HL-60 (cell line): ENCODE measurements at regions not wholly inside any gene's neighbourhood (a gene's known extent, or its start where the extent isn't known, plus 50 kb on each side); places are given as distances from the start of the nearest gene placed in this dataset.

Source experiments
- CTCF ChIP-seq: IDR thresholded peaks from one replicate; pipeline ENCODE4 v1.5.1; 2011; ENCODE audit warnings: low read length, control low read depth, inconsistent platforms; ENCODE audit not compliant: insufficient read depth
- GABPA ChIP-seq: IDR thresholded peaks from 2 replicates; pipeline ENCODE4 v1.6.1; 2012; ENCODE audit warnings: low read depth
- SPI1 ChIP-seq: IDR thresholded peaks from 2 replicates; pipeline ENCODE4 v1.6.1; 2012; ENCODE audit warnings: low read depth, mild to moderate bottlenecking, borderline replicate concordance
- TF ChIP-seq, protein P1 (sequence below): IDR thresholded peaks from 2 replicates; pipeline ENCODE4 v1.6.1; 2012; ENCODE audit warnings: low read depth; ENCODE audit not compliant: insufficient replicate concordance

GRCh38 chr9:73411494-73411893 lies 259.8 kb downstream of the ANXA1 start:
- TF ChIP-seq CTCF (no peak), GABPA (no peak), SPI1 (no peak)
- TF ChIP-seq, protein P1, sequence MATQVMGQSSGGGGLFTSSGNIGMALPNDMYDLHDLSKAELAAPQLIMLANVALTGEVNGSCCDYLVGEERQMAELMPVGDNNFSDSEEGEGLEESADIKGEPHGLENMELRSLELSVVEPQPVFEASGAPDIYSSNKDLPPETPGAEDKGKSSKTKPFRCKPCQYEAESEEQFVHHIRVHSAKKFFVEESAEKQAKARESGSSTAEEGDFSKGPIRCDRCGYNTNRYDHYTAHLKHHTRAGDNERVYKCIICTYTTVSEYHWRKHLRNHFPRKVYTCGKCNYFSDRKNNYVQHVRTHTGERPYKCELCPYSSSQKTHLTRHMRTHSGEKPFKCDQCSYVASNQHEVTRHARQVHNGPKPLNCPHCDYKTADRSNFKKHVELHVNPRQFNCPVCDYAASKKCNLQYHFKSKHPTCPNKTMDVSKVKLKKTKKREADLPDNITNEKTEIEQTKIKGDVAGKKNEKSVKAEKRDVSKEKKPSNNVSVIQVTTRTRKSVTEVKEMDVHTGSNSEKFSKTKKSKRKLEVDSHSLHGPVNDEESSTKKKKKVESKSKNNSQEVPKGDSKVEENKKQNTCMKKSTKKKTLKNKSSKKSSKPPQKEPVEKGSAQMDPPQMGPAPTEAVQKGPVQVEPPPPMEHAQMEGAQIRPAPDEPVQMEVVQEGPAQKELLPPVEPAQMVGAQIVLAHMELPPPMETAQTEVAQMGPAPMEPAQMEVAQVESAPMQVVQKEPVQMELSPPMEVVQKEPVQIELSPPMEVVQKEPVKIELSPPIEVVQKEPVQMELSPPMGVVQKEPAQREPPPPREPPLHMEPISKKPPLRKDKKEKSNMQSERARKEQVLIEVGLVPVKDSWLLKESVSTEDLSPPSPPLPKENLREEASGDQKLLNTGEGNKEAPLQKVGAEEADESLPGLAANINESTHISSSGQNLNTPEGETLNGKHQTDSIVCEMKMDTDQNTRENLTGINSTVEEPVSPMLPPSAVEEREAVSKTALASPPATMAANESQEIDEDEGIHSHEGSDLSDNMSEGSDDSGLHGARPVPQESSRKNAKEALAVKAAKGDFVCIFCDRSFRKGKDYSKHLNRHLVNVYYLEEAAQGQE: no peak
